HS-5 (cell line): ENCODE measurements at regions not wholly inside any gene's neighbourhood (a gene's known extent, or its start where the extent isn't known, plus 50 kb on each side); places are given as distances from the start of the nearest gene placed in this dataset.

ENCODE experiments used
- DNase-seq: peaks from one replicate; pipeline ENCODE4 v3.0.0-alpha.2; 2012; ENCODE audit warnings: low read depth

DNA sequence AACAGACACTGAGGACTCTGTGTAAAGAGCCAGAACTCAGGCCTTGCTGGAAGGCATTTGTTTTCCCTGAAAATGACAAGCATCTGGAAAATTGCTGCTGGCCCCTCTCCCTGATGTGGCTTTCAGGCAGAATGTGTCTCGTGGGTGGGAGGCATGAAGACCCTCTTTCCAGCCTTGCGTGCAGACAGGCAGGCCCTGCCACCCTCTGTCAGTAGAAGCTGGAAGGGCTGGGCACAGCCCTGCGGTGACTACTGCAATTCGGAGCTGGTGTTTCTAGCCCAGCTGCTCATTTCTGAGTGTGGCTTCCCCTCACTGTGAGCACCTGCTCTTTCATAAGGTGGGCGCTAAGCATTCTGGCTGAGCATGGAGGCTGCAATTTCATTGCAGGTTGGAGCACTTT, 349.9 kb downstream of the PTPRU start:
- DNase-seq = no peak

DNA sequence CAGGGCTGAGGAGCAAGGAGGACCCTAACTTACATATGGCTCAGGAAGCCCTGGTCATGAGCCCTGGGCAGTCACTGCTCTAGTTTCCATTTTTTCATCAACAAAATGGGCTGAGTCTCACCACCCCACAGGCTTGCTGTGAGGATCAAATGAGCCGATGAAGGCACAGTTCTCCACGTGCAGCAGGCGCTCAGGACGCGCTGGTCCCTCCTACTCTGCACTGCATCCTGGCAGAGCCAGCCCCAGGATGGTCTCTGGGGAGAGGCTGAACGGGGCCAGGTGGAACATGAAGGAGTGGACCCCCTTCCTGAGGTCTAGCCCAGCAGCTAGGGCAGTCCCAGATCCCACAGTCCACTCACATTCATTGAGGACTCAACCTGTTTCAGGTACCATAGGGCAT, 349.3 kb downstream of the PTPRU start:
- DNase-seq = no peak

DNA sequence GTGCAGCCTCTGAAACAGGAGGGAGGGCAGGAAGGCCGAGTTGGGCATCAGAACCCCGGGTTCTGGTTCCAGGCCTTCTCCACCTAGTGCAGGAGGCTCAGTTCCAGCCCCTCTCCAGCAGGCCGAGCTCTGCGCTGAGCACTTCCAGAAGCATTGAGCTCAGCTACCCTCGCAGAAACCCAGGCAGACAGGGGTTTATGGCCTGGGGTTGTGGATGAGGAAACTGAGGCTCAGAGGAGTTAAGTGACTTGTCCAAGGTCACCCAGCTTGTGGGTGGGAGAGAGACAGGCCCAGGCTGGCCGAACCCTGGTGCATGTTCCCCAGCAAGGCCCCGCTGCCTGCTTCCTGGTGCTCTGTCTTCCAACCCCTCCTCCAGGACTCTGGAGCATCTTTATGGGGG, 348.9 kb downstream of the PTPRU start:
- no peak for DNase-seq

DNA sequence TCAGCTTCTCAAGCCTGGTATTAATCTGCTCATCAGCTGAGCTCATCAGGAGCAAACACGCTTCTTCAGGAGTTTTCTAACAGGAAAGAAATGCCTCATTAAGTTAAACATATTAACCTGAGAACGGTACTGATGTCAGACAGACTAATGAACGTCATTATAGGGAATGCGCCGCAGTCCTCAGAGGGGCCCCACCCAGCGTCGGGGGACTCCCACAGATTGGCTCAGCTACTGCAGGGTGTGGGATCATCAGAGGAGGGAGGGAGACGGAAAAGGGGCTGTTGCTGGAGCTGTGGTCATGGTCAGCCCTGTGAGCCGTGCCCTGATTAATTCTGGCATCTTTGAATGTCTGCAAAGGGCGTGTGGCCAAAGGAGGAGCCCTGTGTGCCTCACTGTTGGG, 348.5 kb downstream of the PTPRU start:
- no peak for DNase-seq

DNA sequence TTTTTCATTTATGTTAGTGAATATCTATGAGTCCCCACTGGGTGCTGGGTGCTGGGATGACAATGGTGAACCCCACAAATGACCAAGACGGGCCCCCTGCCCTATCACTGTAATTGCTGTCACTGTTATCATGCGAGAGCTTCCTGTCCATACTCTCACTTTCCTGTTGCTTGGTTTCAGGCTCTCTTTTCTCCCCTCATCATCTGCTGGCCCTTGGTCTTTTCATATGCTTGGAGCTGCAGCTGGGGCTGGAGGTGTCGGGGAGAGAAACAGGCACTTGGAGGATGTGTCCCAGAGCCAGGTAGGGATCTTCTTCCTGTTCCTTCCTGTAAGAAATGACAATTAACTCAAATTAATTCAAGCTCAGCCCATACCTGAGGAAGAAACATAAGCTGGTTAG, 348.0 kb downstream of the PTPRU start:
- DNase-seq = no peak

DNA sequence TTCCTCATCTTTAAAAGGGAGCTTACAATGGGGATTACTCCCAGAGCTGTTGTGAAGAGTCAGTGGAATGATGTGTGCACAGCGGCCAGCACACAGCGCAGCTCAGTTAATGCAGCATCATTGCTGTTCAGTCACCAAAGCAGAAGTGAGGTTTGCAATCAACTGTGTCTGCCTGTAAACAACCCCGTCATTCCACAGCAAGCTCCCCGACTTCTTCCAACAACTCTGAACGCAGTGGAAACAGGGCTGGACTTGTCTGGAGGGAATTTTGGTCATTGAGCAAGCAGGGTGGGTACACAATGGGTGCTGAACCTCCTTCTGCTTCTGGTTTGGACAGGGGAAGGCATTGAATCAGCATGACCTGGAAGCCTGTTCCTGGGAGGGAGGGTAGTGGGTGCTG, 347.4 kb downstream of the PTPRU start:
- no peak for DNase-seq

DNA sequence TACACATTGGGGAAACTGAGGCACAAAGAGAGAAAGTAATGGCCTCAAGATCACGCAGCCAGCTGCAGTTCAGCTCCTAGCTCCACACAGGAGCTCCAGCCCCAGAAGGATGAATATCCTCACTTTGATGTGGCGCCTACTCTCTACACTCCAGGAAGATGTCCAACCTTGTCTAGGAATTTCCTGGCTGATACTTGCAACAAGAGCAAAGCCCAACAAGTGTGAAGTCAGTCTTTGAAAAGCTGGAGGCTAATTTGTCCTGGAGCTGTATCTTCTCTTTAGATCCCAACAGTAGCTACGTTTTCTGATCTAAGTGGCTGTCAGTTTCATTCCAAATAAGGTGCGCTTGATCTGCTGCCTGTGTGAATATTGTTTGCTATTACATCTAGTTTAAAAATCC, 344.9 kb downstream of the PTPRU start:
- DNase-seq = no peak

DNA sequence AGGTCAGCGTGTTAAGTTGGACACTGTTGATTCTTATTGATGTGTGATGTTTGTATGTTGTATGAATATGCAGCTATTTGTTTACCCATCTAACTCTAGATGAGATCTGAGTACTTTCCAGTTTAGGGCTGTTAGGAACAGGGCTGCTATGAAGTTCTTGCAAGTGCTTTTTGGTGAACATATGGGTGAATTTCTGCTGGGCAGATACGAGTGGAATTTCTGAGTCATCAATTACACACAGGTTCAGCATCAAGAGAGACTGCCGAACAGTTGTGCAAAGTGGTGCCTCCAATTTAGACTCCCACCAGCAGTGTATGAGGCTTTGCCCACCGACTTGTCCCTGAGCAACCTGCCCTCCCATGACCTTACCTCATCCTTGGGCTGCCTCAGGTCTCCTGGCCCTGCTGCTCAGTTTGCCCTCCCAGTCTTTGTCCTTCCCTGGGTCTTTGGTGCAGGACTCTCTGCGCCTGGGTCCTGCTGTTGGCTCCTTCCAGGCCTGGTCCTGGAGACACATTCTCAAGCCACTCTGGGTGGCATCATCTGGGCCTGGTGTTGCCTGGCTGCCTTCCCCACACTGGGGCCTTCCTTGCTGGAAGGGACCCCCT, 343.6 kb downstream of the PTPRU start:
- peak; percentile 38 for DNase-seq

DNA sequence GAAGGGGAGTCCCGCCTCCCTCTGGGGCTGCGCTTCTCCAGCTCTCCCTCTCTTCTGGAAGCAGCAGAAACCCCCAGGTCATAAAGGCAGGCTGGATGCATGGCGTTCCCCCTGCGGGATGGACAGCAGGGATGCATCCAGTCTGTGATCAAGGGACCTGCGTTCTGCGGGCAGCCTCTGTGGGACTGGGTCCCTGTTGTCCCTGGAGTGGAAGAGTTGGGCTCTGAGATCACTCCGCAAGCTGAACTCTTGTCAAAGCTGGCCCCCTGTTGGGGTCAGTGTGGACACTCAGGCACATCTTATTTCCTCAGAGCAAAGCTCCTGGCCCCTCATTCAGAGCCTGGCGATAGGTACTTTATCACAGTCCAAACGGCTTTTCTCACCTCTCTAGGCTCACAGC, 341.2 kb downstream of the PTPRU start:
- DNase-seq = no peak

DNA sequence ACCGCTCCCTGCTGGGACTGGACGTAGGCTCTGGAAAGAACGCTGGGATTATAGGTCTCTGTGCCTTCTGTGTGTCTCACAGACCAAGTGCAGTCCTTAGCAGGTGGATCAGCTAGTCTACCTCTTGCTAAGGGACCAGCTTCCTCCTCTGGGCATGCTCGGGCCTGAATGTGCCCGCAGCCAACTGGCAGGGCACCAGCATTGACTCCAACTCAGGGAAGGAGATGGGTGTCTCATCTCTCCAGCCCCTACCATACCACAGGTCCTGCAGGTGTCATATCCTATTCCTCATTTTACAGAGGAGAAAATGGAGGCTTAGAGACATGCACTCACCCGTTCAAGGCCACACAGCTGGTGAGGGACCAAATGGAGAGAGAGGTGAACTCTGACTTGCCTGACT, 340.2 kb downstream of the PTPRU start:
- DNase-seq = no peak

DNA sequence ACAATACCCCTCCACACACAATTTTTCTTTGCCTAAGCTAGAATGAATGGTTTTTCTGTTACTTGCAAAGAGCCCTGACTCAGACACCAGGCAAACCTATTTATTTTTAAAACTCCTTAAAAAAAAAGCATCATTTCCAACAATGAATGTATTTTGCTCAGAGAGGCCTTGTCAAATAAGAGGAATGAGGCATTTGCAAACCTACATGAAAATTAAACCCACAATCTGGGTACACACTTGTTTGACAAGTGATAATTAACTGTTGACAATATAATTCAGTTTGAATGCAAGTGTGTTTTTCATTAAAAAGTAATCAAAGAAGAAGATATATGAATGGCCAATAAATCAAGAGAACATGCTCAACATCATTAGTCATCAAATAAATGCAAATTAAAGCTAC, 339.5 kb downstream of the PTPRU start:
- DNase-seq = no peak

DNA sequence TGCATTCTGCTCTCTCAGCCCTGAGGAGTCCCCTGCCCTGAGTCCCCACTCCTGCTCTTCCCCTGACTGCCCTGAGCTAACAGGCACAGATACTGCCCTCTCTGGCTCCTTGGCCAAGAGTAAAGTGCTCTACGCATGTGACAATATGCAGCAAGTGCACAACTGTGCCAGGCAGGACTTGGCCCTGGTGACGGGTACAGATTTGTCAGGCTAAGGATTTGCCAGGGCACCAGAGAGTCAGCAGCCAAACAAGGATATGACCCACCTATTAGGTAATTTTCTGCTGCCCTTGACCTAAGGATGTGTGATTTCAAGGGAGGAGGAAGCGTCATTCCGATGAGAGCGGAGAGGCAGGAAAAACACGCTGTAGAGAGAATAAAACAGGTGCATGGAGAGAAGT, 339.0 kb downstream of the PTPRU start:
- DNase-seq = no peak

DNA sequence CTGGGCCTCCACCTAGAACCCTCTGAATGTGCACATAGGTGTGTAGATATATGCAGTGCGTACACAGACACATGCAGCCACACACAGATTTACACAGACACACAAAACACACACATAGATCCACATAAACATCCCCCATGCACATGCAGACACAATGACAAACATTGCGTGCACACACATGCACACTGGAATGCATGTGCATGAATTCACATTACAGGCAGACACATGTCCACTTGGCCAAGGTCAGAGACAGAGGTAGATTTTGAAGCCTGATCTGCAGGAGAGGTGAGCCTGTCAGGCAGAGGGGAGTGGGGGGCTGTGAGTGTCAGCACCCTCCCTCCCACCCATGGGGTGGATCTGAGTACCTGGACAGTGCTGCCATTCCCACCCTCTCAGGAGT, 338.5 kb downstream of the PTPRU start:
- no peak for DNase-seq

DNA sequence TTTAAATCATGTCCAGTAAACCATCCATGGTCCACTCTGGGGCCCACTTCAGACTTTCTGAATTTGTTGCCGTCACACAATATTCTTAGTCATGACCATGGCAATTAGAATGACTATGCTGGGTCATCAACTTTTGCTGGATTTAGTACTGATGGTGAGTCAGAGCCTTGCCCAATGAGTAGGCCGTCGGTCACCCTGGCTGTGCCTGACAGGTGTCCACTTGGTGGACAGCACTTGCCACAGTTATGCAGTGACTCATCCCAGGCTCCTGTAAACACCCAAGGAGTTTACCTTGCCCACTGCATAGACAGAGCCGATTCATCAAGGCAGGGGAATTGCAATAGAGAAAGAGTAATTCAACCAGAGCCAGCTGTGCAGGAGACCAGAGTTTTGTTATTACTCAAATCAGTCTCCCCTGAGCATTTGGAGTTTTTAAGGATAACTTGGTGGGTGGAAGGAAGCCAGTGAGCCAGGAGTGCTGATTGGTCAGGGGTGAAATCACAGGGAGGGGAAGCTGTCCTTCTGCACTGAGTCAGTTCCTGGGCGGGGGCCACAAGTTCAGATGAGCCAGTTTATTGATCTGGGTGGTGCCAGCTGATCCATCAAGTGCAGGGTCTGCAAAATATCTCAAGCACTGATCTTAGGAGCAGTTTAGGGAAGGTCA, 333.8 kb downstream of the PTPRU start:
- DNase-seq = peak; percentile 89

DNA sequence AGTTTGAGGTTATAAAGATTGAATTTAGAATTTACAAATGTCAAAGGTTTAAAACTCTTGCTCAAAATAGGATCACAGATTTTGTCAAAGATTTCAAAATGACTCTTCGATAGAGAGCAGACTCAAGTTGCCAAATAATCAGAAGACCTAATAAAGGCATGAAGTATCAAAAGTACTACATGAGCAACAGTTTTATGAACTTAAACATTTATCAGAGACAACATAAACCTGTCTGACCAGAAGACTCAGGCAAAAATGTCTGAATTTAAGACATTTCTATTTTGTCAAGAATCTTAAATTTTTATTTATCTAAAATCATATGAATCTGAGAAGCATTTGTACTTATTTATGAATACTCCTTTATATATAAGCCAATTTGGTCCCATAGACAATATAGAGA, 330.9 kb downstream of the PTPRU start:
- DNase-seq = no peak

DNA sequence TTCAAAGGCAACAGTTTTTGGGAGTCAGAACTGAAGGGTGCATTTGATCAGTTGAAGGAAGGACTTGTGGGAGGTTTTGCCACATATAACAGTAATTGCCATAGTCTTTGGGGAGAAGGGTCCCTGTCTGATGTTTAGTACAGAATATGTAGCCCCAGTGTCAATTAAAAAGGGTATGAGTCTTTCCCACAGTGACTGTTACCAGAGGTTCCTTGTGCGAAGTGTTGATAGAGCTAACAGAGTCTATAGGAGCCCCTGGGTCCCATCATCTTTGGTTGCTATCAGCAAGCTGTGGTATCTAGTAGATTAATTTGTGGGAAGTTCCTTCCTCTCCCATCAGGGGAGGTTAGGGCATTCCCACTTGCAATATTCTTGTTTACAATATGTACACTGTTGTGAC, 329.2 kb downstream of the PTPRU start:
- DNase-seq = no peak

DNA sequence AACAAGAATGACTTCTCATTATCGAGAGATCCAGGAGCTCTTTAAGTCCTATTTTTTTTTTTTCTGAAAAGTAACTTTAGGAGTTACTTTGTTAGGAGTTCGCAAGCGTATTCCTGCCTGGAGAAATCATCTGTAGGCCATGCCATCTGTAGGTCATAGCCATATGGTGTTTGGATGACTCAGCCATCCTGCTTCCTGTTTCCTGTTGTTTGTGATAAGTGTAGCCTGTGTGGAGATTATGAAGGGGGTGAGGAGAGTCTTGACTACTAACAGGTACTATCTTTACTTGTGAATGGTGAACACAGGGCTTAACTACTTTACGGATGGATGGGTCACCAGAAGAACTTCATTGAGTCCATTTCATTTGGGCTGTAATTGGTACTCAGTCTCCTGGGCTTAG, 327.2 kb downstream of the PTPRU start:
- DNase-seq = peak; percentile 9

DNA sequence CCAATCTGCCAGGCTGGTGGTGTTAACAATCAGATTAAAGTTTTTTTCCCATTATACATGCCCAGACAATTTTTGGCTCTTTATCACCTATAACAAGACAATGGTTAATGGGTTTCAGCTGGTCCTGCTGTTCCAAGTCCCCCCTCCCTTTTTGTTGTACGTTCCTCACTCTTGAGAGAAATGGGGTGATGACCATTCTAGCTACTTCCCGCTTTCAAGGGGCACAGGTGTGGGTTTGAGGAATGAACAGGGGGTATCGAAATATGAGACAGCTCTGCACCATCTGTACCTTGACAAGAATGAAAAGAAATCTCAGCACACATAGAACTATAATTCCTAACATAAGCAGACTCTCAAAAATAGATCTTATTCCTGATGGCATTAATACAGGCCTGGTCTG, 326.8 kb downstream of the PTPRU start:
- DNase-seq = no peak

DNA sequence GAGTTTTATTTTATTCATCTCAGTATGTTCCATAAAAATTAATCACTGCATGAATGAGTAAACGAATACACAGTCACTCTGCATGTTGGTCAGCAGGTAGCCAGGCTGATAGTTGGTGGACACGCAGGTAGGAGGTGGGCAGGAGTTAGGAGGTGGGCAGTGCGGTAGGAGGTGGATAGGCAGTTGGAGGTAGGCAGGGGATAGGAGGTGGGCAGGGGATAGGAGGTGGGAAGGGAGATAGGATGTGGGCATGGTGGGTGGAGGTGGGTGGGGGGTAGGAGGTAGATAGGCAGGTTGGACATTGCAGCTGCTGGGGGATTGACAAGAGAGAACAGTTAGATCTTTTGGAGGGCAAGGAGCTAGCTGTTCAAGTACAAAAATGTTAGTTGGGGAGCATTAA, 322.7 kb downstream of the PTPRU start:
- DNase-seq = no peak

DNA sequence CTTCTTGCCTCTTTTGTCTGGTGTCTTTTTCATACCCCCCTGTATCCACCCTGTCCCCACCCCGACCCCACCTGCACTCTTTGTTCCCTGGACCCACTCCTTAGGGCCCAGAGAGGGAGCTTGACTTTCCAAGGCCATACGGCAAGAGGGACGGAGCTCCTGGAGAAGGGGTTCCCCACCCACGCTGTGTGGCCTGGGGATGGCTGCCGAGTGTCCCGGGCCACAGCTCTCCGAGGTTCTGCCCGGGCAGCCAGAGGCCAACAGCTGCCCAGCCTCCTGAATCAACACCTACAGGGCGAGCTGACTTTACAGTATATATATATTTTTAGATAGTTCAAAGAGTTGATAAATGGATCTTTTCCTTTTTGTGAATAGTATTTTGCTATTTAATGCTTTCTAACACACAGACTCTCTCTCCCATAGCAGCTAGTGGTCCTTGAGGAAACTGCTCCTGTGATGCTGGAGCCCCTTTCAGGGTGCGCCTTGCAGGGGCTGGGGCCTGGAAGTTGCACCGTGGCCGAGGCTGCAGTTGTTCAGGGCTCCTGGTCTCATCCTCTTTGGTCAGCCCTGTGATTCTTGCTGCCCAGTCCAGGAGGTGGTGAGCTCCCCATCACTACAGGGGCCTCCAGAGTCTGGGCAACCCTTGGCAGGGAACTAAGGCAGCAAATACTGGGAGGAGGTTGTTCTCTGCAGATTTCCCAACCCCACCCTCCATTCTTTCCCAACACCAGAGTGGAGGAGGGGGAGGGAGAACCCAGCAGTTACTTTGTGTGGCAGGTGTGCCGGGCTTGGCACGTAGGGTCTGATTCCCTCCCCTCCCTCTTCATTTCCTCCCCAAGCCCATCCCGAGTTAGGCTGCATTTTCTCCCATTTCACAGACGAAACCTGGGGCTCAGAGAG, 321.6 kb downstream of the PTPRU start:
- no peak for DNase-seq

DNA sequence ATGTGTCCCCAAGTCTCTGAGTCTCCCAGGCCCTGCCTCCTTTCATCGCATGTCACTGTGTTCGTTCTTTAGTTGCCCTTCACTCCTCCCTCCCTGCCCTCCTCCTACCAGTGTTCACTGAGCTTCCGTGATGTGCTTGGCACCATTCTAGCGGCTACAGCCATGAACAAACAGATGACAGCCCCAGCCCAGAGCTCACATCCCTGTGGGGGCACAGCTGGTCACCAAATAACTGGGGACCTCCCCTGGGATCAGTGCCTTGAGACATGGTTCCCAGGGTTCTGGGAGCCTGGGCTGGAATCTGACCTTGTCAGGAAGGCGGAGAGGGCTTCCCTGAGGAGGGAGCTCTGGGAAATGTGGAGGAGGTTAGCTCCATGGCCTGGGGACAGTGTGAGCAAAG, 320.7 kb downstream of the PTPRU start:
- DNase-seq = no peak

DNA sequence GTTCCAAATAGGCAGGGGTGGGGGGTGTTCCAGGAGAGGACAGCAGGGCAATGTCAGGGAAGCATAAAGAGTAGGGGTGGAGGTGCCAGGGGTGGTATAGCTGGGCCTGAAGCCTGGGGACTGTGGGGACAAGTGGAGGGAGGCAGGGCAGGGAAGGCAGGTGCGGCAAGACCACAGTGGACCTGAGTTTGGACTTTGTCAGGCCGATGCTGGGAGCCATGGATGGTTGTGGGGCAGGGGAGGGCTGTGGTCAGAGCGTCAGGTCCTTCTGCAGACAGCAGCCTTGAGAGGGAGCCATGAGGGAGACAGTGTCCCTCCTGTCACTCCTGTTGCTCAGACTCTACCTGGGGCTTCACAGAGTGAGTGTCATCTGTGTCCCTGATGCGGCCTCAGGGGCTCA, 320.3 kb downstream of the PTPRU start:
- DNase-seq = no peak

DNA sequence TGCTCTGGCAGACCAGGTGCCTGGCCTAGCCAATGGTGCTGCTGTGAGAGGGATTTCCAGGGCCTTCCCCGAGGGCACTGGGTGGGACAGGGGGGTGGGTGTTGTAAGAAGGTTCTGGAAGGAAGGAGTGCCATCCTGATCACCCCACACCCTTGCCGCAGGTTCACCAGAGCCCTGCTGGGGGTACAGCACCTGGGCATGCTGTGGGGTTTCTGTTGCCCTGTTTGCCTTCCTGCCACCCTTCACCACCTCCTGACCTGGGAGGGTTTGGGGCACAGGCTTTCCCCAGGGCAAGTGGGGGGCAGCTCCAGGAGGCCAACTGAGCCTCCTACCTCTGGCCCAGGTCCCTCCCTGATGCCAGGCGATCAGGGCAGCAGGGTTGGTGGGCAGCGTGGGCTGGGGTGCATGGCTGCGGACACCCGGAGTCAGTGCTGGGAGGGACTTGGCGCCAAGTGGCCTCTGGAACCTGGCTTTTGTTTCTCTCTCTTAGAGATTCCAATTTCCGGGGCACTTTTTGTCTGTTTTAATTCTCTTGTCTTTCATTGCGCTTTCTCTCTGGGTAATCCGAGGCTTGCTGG, 318.8 kb downstream of the PTPRU start:
- DNase-seq = no peak
